Esophagus muscularis mucosa (tissue), 4 donors: ENCODE measurements at regions not wholly inside any gene's neighbourhood (a gene's known extent, or its start where the extent isn't known, plus 50 kb on each side); places are given as distances from the start of the nearest gene placed in this dataset.

Source experiments
- DNase-seq: peaks from one replicate; pipeline ENCODE4 v3.0.0-alpha.2; 2017; ENCODE audit errors: extremely low spot score
- H3K27ac ChIP-seq, 4 donors: fragments of 200-600 bp; sonication (generic); replicated peaks in 1 of 4; 1 replicate in 3 of 4; 2 replicates in 1 of 4; pipeline ENCODE4 v1.5.1; 2016 to 2019; ENCODE audit warnings: mild to moderate bottlenecking in 1 of 4
- H3K27me3 ChIP-seq, 4 donors: fragments of 200-600 bp; sonication (generic); one replicate each; pipeline versions ENCODE4 v1.5.1 to v1.6.0; 2016 to 2019
- H3K36me3 ChIP-seq, 4 donors: fragments of 200-600 bp; sonication (generic); one replicate each; pipeline ENCODE4 v1.5.1; 2016 to 2019
- H3K4me1 ChIP-seq, 4 donors: fragments of 200-600 bp; sonication (generic); one replicate each; pipeline ENCODE4 v1.5.1; 2016 to 2019
- H3K4me3 ChIP-seq, 4 donors: fragments of 200-600 bp; sonication (generic); 1 replicate in 2 of 4; 2 replicates in 2 of 4; pipeline ENCODE4 v1.5.1; 2016 to 2019; ENCODE audit warnings: mild to moderate bottlenecking in 4 of 4, moderate library complexity in 1 of 4
- H3K9me3 ChIP-seq, 4 donors: fragments of 200-600 bp; sonication (generic); 1 replicate in 3 of 4; 2 replicates in 1 of 4; pipeline ENCODE4 v1.5.1; 2016 to 2019
- EP300 ChIP-seq: sonication (generic); formaldehyde crosslinking; IDR thresholded peaks from one replicate; pipeline ENCODE4 v1.6.1; 2017; ENCODE audit warnings: antibody characterized with exemption
- POLR2A ChIP-seq: fragments of 450-650 bp; IDR thresholded peaks from one replicate; pipeline ENCODE4 v1.6.1; 2017; ENCODE audit warnings: antibody characterized with exemption, moderate library complexity, mild to moderate bottlenecking, low read depth
- POLR2AphosphoS5 ChIP-seq, 2 donors: sonication (generic); formaldehyde crosslinking; IDR thresholded peaks; one replicate each; pipeline ENCODE4 v1.6.1; 2017; ENCODE audit warnings: antibody characterized with exemption in 2 of 2
- WGBS: methylation state at CpG from one replicate; pipeline ENCODE4 v1.1.5; 2018; 5-methylcytosine and 5-hydroxymethylcytosine counted together
- intact Hi-C: fragments of 100-400 bp; cut with DNase I; formaldehyde crosslinking; loops from one replicate; pipeline ENCODE4 v1.15.1; 2023
- TF ChIP-seq, protein P1 (sequence below), 3 experiments: fragments of 200-600 bp in 2 of 3; fragments of 450-650 bp in 1 of 3; sonication (generic) in 2 of 3; IDR thresholded peaks; one replicate each; pipeline ENCODE4 v1.5.1; 2017 to 2019; ENCODE audit warnings: antibody characterized with exemption in 3 of 3, mild to moderate bottlenecking in 2 of 3, moderate library complexity in 1 of 3

DNA sequence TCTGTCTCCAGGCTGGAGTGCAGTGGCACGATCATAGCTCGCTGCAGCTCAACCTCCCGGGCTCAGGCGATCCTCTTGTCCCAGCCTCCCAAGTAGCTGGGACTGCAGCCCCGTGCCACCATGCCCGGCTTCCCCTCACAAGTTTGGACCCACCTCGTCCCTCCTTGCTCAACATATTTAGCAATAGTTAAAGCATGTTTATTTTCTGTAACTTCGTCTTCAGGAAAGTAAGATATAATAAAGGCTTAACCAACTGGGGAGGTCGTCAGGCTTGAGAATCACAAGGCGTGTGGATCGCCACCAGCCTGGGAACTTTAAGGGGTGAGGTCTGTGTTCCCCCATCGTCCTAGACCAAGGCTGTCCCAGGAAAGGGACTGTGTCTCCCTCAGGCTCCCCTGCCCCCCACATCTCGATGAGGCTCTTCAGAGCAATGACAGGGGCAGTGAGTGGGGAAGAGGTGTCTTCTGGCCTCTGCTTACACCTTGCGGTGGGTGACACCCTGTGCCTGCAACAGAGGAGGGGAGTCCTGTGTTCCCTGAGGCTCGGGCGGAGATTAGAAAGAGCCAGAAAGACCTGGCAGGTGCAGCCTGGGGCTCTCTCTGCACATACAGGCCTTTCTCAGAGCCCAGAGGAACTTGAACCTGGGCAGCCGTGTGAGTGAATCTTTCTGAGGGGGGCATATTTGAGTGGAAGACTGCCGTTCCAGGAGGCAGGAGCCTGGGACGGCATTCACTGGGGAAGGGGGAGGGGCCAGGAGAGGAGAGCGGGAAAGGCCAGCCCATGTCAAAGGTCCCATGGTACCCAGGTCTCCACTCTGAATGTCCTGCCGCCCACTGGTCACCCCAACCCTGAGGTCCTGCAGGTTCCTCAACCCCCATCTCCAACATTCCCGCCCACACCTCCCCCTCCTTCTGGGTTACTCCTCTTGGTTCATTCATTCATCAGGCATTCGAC is 152.3 kb downstream of the SMAD6 start:
- H3K9me3 ChIP-seq = no peaks in the 10 kb centered on the region
- no peaks in the 10 kb centered on the region for H3K27me3 ChIP-seq
- 86% methylated on average over 23 of the region's 23 CpGs for WGBS
- DNase-seq = peak; percentile 72
- no peak overlapping the region for H3K4me3 ChIP-seq
- H3K27ac ChIP-seq = no peak overlapping the region
- TF ChIP-seq POLR2A (no peak), POLR2AphosphoS5 (IDR thresholded peaks at IDR 0.05) (no peak), EP300 (no peak)
- TF ChIP-seq, protein P1, sequence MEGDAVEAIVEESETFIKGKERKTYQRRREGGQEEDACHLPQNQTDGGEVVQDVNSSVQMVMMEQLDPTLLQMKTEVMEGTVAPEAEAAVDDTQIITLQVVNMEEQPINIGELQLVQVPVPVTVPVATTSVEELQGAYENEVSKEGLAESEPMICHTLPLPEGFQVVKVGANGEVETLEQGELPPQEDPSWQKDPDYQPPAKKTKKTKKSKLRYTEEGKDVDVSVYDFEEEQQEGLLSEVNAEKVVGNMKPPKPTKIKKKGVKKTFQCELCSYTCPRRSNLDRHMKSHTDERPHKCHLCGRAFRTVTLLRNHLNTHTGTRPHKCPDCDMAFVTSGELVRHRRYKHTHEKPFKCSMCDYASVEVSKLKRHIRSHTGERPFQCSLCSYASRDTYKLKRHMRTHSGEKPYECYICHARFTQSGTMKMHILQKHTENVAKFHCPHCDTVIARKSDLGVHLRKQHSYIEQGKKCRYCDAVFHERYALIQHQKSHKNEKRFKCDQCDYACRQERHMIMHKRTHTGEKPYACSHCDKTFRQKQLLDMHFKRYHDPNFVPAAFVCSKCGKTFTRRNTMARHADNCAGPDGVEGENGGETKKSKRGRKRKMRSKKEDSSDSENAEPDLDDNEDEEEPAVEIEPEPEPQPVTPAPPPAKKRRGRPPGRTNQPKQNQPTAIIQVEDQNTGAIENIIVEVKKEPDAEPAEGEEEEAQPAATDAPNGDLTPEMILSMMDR (IDR thresholded peaks at IDR 0.05) = no peak
- H3K4me1 ChIP-seq = peaks cover 23 to 30% (median 27%) of the 10 kb centered on the region in 4 donors
- intact Hi-C loops = loop anchor here (5.0 kb wide), 2 partner anchors 77 to 237 kb away; no protein-coding TSS in a partner anchor
- H3K36me3 ChIP-seq = peaks cover 0 to 3% (median 0%) of the 10 kb centered on the region in 4 donors

DNA sequence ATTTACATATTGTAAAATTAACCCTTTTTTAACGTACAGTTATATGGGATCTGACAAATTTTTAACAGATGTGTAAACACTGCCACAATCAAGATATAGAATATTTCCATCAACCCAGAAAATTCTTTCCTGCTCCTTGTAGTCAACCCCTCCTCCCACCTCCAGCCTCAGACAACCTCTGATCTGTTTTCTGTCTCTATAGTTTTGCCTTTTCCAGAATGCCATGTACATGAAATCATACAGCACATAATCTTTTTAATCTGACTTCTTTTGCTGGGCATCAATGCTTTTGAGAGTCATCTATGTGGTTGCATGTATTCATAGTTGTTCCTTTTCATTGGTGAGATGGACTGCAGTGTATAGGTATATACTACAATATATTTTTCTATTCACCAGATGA is 153.0 kb downstream of the SMAD6 start:
- H3K4me3 ChIP-seq = no peak overlapping the region
- TF ChIP-seq POLR2A (no peak), EP300 (no peak), POLR2AphosphoS5 (IDR thresholded peaks at IDR 0.05) (no peak)
- TF ChIP-seq, protein P1 (IDR thresholded peaks at IDR 0.05) = no peak
- H3K9me3 ChIP-seq = no peaks in the 10 kb centered on the region
- no peaks in the 10 kb centered on the region for H3K27me3 ChIP-seq
- peaks cover 17 to 26% (median 22%) of the 10 kb centered on the region in 4 donors for H3K4me1 ChIP-seq
- DNase-seq = peak; percentile 3
- intact Hi-C loops = no loop called here
- H3K36me3 ChIP-seq = peaks cover 0 to 3% (median 0%) of the 10 kb centered on the region in 4 donors
- 63% methylated on average over 1 of the region's 1 CpG for WGBS
- H3K27ac ChIP-seq = no peak overlapping the region

DNA sequence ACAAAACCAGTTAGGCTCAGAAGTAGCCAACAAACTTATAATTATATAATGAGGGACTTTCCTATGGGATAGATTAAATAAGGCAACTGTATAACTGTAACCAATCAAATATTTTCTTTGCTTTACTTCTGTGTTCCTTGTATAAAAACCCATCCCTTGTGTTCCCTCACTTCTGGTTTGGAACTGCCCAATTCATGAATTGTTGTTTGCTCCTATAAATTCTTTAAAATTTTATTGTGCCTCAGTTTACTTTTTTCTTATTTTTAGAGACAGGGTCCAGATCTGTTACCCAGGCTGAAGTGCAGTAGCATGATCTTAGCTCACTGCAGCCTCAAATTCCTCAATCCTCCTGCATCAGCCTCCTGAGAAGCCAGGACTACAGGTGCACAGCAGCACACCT is 155.7 kb downstream of the SMAD6 start:
- H3K4me1 ChIP-seq = peaks cover 0 to 25% (median 18%) of the 10 kb centered on the region in 4 donors
- no peaks in the 10 kb centered on the region for H3K9me3 ChIP-seq
- no peaks in the 10 kb centered on the region for H3K27me3 ChIP-seq
- TF ChIP-seq POLR2AphosphoS5 (IDR thresholded peaks at IDR 0.05) (no peak), EP300 (no peak), POLR2A (no peak)
- TF ChIP-seq, protein P1 (IDR thresholded peaks at IDR 0.05) = no peak
- intact Hi-C loops = no loop called here
- peaks cover 0 to 3% (median 0%) of the 10 kb centered on the region in 4 donors for H3K36me3 ChIP-seq
- H3K27ac ChIP-seq = no peak overlapping the region
- no peak for DNase-seq
- H3K4me3 ChIP-seq = no peak overlapping the region

DNA sequence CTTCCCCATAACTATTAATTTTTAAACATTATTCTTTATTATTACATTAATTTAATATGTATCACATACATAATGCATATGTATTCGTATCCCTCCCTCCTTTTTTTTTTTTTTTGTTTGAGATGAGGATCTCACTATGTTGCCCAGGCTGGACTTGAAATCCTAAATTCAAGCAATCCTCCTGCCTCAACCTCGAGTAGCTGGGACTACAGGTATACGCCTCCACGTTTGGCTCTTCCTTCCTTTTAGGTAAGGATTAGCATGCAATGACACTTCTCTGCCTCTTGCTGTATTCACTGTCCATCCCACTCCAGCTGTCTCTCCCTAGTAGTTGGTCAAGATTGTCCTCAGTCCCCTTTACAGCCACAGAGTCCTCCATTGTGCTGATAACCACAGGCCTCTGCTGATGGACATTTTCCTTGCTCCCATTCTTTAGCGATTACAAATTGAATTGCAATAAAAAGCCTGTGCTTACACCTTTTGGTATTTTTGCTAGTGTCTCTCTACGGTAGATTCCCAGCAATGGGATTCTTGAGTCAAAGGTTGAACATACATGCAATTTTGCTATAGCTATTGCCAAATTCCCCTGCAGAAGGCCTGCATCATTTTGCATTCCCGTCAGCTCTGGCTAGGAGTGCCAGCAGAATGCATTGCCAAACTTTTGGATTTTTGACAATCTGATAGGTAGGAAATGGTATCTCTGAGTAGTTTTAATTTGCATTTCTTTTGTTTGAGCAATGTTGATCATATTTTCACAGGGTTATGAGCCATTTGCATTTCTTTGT is 156.6 kb downstream of the SMAD6 start:
- no peak for DNase-seq
- intact Hi-C loops = no loop called here
- TF ChIP-seq POLR2AphosphoS5 (IDR thresholded peaks at IDR 0.05) = no peak

DNA sequence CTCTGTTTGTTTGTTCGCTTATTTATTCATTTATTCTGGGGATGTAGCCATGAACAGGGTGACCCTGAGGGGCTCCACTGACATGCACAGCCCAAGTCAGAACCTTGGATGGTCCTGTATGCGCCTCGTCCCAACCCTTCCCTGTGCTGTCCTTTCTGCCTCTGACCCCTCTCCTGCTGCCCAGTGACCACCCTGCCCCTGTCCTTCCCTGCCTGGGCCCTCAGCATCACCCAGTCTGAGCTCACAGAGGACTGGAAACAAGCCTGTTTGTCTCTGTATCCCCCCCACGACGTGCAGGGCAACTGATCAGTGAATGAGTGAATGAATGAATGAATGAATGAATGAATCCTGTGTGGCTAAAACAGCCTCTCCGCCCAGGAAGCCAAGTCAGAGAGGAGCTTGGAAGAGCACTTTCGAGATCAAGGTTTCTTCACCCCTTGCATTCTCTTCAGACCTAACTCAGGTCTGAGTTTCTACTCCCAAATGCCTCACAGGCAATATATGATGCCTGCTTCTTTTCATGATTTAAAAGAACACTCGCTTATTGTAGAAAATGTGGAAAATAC is 157.7 kb downstream of the SMAD6 start:
- no peak overlapping the region for H3K27ac ChIP-seq
- H3K4me1 ChIP-seq = peaks cover 0 to 23% (median 21%) of the 10 kb centered on the region in 4 donors
- peaks cover 0 to 3% (median 0%) of the 10 kb centered on the region in 4 donors for H3K36me3 ChIP-seq
- H3K9me3 ChIP-seq = no peaks in the 10 kb centered on the region
- intact Hi-C loops = no loop called here
- no peak overlapping the region for H3K4me3 ChIP-seq
- H3K27me3 ChIP-seq = no peaks in the 10 kb centered on the region
- WGBS = 96% methylated on average over 8 of the region's 8 CpGs
- peak; percentile 72 for DNase-seq
- TF ChIP-seq POLR2A (no peak), EP300 (no peak), POLR2AphosphoS5 (IDR thresholded peaks at IDR 0.05) (no peak)
- TF ChIP-seq, protein P1 (IDR thresholded peaks at IDR 0.05) = no peak

More for the DNA sequence above, 156.6 kb downstream of the SMAD6 start:
- Histone ChIP-seq H3K27me3 (no peaks in the 10 kb centered on the region), H3K4me3 (no peak overlapping the region), H3K9me3 (no peaks in the 10 kb centered on the region), H3K36me3 (peaks cover 0 to 3% (median 0%) of the 10 kb centered on the region in 4 donors), H3K4me1 (peaks cover 0 to 25% (median 21%) of the 10 kb centered on the region in 4 donors), H3K27ac (no peak overlapping the region)
- WGBS = 74% methylated on average over 7 of the region's 7 CpGs
